DOHH2 (cell line): ENCODE measurements at regions not wholly inside any gene's neighbourhood (a gene's known extent, or its start where the extent isn't known, plus 50 kb on each side); places are given as distances from the start of the nearest gene placed in this dataset.

Source experiments
- H3F3A ChIP-seq: fragments of 200-600 bp; sonication (generic), shearing (Covaris generic); 2 replicates; pipeline ENCODE4 v1.6.0; 2016; ENCODE audit warnings: antibody characterized with exemption, mild to moderate bottlenecking; ENCODE audit not compliant: control insufficient read depth, insufficient read depth
- H3K27ac ChIP-seq: fragments of 200-600 bp; sonication (generic); 2 replicates; pipeline ENCODE4 v1.5.1; 2014; ENCODE audit warnings: low read depth, mild to moderate bottlenecking, low read length, moderate library complexity
- H3K27me3 ChIP-seq: fragments of 200-600 bp; sonication (generic); 2 replicates; pipeline ENCODE4 v1.6.1; 2014; ENCODE audit warnings: mild to moderate bottlenecking, low read length, mixed read lengths; ENCODE audit not compliant: control insufficient read depth
- H3K36me3 ChIP-seq: fragments of 200-600 bp; sonication (generic); 2 replicates; pipeline ENCODE4 v1.6.1; 2014; ENCODE audit warnings: mild to moderate bottlenecking, low read length, moderate library complexity, mixed read lengths; ENCODE audit not compliant: control insufficient read depth
- H3K4me1 ChIP-seq: fragments of 200-600 bp; sonication (generic); 2 replicates; pipeline ENCODE4 v1.6.1; 2014; ENCODE audit warnings: mild to moderate bottlenecking, low read length, mixed read lengths; ENCODE audit not compliant: control insufficient read depth
- H3K4me2 ChIP-seq: fragments of 200-600 bp; sonication (generic); 2 replicates; pipeline ENCODE4 v1.6.0; 2014; ENCODE audit warnings: mild to moderate bottlenecking, low read length, moderate library complexity
- H3K4me3 ChIP-seq: fragments of 200-600 bp; sonication (generic); 2 replicates; pipeline ENCODE4 v1.5.1; 2014; ENCODE audit warnings: mild to moderate bottlenecking, low read length, mixed read lengths
- H3K79me2 ChIP-seq: fragments of 200-600 bp; sonication (generic); 2 replicates; pipeline ENCODE4 v1.6.1; 2014; ENCODE audit warnings: mild to moderate bottlenecking, low read length, mixed read lengths; ENCODE audit not compliant: control insufficient read depth
- H3K9me2 ChIP-seq: fragments of 200-600 bp; sonication (generic); replicated peaks from 2 replicates; pipeline ENCODE4 v1.6.1; 2014; ENCODE audit warnings: mild to moderate bottlenecking, low read length, mixed read lengths; ENCODE audit not compliant: control insufficient read depth
- H3K9me3 ChIP-seq: fragments of 200-600 bp; sonication (generic); 2 replicates; pipeline ENCODE4 v1.6.1; 2014; ENCODE audit warnings: antibody characterized with exemption, low read length, mixed read lengths; ENCODE audit not compliant: control insufficient read depth, insufficient read depth
- H4K20me1 ChIP-seq: fragments of 200-600 bp; sonication (generic); 2 replicates; pipeline ENCODE4 v1.6.0; 2014; ENCODE audit warnings: low read depth, mild to moderate bottlenecking, antibody characterized with exemption, low read length, moderate library complexity; ENCODE audit not compliant: control insufficient read depth, insufficient read depth
- EZH2phosphoT487 ChIP-seq: fragments of 200-600 bp; sonication (generic); IDR thresholded peaks from 2 replicates; pipeline ENCODE4 v1.6.1; 2017; ENCODE audit warnings: borderline replicate concordance, mild to moderate bottlenecking, antibody characterized with exemption, low read length, moderate library complexity, mixed read lengths
- TF ChIP-seq, protein P1 (sequence below): fragments of 200-600 bp; sonication (generic); IDR thresholded peaks from one replicate; pipeline ENCODE4 v1.5.1; 2014; ENCODE audit warnings: antibody characterized with exemption, mild to moderate bottlenecking, low read depth, low read length; ENCODE audit not compliant: poor library complexity, severe bottlenecking

DNA sequence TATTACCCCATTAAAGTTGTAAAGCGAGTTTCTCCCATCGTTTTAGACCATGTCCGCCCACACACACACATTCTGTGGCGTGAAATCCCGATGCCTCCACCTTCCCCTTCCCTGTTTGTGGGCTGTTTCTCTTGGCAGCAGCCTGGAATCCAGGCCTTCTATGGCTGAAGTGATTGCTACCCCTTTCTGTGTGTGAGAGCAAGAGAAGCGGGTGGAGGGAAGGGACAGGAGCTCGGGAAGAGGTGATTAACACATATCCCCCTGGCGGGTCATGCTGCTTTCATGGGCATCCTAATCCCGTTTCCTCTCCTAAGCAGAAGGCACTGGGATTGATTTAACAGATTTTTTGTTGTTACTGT lies 283.8 kb upstream of the RGMA start:
- H3K79me2 ChIP-seq, result no peaks in the 10 kb centered on the region
- H3F3A ChIP-seq, result no peaks in the 10 kb centered on the region
- H3K4me2 ChIP-seq, result no peak overlapping the region
- no peak overlapping the region for H3K27ac ChIP-seq
- no peaks in the 10 kb centered on the region for H3K27me3 ChIP-seq
- no peaks in the 10 kb centered on the region for H3K9me3 ChIP-seq
- no peaks in the 10 kb centered on the region for H4K20me1 ChIP-seq
- no peak overlapping the region for H3K4me3 ChIP-seq
- TF ChIP-seq, protein P1, sequence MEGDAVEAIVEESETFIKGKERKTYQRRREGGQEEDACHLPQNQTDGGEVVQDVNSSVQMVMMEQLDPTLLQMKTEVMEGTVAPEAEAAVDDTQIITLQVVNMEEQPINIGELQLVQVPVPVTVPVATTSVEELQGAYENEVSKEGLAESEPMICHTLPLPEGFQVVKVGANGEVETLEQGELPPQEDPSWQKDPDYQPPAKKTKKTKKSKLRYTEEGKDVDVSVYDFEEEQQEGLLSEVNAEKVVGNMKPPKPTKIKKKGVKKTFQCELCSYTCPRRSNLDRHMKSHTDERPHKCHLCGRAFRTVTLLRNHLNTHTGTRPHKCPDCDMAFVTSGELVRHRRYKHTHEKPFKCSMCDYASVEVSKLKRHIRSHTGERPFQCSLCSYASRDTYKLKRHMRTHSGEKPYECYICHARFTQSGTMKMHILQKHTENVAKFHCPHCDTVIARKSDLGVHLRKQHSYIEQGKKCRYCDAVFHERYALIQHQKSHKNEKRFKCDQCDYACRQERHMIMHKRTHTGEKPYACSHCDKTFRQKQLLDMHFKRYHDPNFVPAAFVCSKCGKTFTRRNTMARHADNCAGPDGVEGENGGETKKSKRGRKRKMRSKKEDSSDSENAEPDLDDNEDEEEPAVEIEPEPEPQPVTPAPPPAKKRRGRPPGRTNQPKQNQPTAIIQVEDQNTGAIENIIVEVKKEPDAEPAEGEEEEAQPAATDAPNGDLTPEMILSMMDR, result no peak
- no peak for TF ChIP-seq EZH2phosphoT487
- no peaks in the 10 kb centered on the region for H3K4me1 ChIP-seq
- no peaks in the 10 kb centered on the region for H3K9me2 ChIP-seq
- H3K36me3 ChIP-seq, result no peaks in the 10 kb centered on the region

DNA sequence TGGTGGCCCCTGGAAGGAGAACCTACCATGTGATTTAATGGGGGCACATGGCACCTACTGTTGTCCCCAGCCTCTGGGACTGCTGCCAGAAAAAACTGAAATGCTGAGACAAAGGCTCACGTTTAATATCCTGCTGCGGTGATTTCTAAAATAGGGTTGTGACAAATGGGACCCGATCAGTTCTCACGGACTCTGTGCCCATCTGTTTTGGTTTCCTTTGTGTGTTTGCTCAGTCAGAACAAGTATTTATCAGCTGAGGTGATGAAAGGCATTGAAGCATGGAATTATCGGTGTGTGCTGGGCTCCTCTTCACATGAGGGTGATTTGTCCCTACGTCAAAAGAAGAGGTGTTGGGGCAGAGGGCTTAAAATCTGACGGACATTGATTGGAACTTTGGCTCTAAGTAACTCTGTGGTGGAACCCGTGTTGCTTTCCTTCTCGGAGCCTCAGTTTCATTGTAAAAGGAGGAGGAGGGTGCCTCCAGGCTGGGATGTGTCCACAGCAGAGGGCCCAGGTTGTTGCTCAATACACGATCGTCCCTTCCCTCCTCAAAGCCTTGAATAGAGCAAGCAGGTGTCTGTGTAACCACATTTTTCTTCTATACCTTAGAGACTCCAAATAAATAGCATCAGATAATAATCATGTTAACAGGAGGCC lies 283.3 kb upstream of the RGMA start:
- no peak overlapping the region for H3K4me2 ChIP-seq

DNA sequence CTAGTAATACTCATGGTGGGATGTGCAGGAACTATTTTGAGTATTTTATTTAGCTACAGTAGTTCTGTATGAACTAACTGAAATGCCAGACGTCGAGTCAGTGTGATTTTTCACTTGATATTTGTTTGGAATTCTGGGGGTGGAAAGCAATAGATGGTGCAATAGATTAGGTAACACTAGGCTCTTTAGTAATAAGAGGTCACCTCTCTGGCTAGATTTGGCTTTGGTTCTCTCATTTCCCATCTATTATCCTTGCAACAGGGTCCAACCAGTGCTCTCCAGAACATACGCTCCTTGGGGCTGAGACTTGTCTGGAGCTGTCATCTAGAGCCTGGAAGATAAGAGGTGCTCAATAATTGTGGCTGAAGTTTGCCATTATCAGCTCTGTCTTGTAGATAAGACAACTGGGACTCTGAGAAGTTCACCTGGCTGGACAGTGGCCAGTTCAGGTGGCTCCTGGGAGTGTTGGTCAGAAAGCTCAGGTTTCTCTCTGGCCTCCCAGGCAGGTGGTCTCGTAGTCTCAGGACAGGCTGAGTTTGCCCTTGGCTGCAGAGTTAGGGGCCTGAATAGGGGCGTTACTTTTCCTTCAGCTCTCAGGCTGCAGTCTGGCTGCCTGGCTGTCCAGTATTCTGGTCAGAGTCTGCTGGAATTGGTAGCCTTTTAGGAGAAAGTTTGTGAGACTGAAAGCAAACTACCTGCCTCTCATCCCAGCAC lies 277.5 kb upstream of the RGMA start:
- TF ChIP-seq, protein P1, result no peak
- TF ChIP-seq EZH2phosphoT487, result no peak
- no peaks in the 10 kb centered on the region for H3K27me3 ChIP-seq

More for the DNA sequence above, 283.3 kb upstream of the RGMA start:
- Histone ChIP-seq H3K36me3 (no peaks in the 10 kb centered on the region), H3F3A (no peaks in the 10 kb centered on the region), H3K27ac (no peak overlapping the region), H3K27me3 (no peaks in the 10 kb centered on the region), H3K9me3 (no peaks in the 10 kb centered on the region), H3K9me2 (no peaks in the 10 kb centered on the region), H3K4me1 (no peaks in the 10 kb centered on the region), H3K79me2 (no peaks in the 10 kb centered on the region), H3K4me3 (no peak overlapping the region), H4K20me1 (no peaks in the 10 kb centered on the region)
- no peak for TF ChIP-seq EZH2phosphoT487
- TF ChIP-seq, protein P1, result no peak

More for the DNA sequence above, 277.5 kb upstream of the RGMA start:
- Histone ChIP-seq H3K4me1 (no peaks in the 10 kb centered on the region), H3K4me2 (no peak overlapping the region), H4K20me1 (no peaks in the 10 kb centered on the region), H3K4me3 (no peak overlapping the region), H3K9me3 (no peaks in the 10 kb centered on the region), H3K9me2 (no peaks in the 10 kb centered on the region), H3K36me3 (no peaks in the 10 kb centered on the region), H3K79me2 (no peaks in the 10 kb centered on the region), H3K27ac (no peak overlapping the region), H3F3A (no peaks in the 10 kb centered on the region)
